HG03565 (cell line): ENCODE measurements at regions not wholly inside any gene's neighbourhood (a gene's known extent, or its start where the extent isn't known, plus 50 kb on each side); places are given as distances from the start of the nearest gene placed in this dataset.

Experiments
- ATAC-seq: cut with Tn5 transposase; IDR thresholded peaks from one replicate; pipeline ENCODE4 v1.9.1; 2021; ENCODE audit warnings: mild to moderate bottlenecking, moderate library complexity; ENCODE audit not compliant: unreplicated experiment

DNA sequence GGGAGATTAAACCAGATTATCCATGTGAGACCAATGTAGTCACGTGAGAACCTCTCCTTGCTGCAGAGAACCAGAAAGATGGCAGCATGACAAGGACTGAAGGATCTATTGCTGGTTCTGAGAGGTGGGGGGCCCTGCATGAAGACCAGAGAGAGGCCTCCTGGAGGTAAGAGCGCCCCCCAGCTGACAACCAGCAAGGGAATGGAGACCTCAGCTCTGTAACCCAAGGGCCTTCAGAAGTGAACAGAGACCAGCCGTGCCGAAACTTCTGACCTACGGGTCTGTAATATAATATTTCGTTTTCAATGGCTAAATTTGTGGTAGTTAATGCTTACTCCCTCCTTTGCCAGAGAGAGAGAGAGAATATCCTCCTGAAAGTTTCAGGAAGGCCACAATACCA, 524.1 kb upstream of the TBX3 start:
- ATAC-seq, result no peak

- no peak for ATAC-seq
Measured at GRCh38 chr12:115207216-115207915, 523.4 kb upstream of the TBX3 start.

DNA sequence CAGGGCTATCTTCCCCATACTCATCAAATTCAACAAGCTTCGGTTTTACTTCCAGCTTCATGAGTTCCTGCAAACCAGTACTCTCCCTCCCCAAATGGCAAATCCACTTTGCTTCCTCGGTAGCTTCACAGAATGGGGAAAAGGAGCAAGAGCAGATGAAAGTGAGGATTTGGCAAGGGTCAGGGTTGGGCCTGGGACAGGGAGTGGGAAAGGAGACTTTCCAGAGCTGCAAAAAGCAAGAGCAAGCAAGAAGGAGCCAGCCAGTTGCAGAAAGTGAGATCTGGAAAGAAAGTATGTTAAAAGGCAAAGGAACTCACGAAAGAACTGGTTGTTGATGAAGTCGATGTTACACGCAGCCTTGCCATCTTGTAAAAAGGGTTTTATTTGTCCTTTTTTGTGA, 522.8 kb upstream of the TBX3 start:
- ATAC-seq, result no peak

GRCh38 chr12:115205755-115206308, 521.9 kb upstream of the TBX3 start:
- ATAC-seq, result no peak

DNA sequence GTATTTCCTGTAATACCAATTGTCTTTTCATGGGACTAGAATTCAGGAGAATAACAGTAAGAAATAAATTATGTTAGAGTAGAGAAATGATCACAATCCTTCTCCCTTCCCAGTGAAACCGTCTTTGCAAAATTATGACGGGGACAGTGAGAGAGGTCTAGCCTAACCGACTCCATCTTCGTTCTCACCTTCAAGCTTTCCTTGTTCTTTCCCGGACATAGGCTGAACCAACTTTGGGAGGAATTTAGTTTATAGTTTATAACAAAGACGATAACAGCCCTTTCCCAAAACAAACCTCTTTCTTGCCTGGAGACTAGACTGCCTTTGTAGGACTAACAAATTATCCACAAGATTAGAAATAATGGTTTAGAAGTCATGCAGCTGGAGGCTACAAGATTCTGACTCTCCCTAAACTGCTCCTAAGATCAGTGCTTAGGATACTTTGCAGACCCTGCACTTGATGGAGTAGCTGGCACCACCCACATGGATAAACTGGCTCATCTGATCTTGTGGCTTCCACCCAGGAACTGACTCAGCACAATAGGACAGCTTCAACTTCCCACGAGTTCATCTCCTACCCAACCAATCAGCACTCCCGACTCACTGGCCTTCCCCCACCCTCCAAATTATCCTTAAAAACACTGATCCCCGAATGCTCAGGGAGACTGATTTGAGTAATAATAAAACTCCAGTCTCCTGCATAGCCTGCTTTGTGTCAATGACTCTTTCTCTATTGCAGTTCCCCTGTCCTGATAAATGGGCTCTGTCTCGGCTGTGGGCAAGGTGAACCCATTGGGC, 521.2 kb upstream of the TBX3 start:
- ATAC-seq, result no peak

GRCh38 chr12:115203701-115204100, 519.7 kb upstream of the TBX3 start:
- ATAC-seq, result no peak

- ATAC-seq, result no peak
Measured at GRCh38 chr12:115201966-115202365, 518.0 kb upstream of the TBX3 start.

DNA sequence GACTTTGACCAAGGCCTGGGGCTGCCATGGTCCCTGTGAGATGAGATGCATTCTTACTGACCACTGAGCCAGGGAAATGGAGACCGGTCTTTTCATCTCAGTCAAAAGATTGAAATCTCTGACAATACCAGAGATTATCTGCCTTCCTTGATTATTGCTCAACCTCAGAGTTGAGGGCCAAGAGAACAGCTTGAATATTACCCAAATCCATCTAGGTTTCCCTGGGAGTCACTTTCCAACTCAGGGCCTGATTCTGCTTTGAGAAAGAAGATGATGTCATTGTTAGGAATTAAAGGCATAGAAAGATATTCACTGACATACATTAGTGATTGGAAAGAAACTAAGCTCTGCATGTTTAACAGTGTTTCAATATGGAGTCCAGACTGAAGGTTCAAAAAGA, 515.9 kb upstream of the TBX3 start:
- no peak for ATAC-seq

GRCh38 chr12:115194857-115195256, 510.9 kb upstream of the TBX3 start:
- no peak for ATAC-seq

GRCh38 chr12:115194448-115194847, 510.5 kb upstream of the TBX3 start:
- ATAC-seq, result no peak

DNA sequence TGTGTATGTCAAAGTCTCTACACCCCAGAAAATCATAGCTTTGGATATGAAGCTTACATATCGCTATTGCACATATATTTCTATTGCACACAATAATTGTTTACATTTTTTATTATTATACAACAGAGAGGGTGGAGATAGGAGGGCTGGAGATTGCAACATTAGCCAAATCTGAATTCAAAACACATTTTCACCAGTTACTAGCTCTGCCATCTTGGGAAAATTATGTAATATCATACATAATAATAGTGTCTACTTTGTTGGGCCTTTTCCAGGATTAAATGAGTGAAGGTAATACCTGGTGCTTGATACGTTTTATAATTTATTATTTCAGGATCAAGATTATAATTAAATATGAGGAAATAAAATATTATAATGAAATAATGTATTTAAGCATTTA, 507.4 kb upstream of the TBX3 start:
- no peak for ATAC-seq

DNA sequence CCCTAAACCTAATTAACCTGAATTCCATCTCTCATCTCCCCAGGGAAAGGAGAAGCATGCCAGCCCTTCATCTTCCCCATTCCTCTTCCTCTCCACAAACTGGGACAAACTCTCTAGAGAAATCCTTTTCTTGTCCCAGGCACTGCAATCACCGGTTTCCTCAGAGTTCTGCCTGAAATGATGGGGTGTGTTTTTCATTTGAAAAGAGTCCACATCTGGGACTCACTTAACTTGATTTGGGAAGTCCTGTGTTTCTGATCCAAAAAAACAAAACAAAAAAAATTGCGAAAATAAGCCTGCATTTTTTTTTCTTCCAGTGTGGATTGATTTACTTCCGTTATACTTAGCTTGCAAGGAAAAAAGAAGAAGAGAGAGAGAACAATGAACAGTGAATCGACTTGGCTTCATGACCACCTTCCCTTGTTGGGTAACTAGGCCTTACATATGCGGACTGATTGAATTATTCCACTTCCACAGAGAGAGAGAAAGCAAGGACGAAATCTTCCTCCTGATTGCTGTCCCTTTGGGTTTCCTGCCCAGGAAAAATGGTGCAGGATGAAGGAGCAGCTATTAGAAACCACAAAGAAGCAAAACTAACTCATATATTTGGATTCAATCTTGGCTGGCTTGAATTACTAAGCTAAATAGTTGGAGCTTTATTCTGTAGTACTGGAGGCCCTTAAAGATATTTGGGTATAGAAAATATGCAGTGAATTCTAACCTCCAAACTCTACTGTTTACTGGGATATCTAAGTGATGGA, 506.2 kb upstream of the TBX3 start:
- ATAC-seq, result no peak

GRCh38 chr12:115185506-115185905, 501.5 kb upstream of the TBX3 start:
- ATAC-seq, result no peak

- no peak for ATAC-seq
Measured at GRCh38 chr12:115183752-115184151, 499.8 kb upstream of the TBX3 start.

DNA sequence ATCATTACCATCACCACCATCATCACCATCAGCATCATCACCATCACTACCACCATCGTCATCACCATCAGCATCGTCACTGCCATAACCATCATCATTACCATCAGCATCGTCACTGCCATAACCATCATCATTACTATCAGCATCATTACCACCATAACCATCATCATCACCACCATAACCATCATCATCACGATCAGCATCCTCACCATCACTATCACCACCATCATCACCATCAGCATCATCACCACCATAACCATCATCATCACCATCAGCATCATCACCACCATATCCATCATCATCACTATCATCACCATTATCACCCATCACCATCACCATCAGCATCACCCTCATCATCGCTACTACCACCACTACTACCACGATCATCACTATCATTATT, 493.9 kb upstream of the TBX3 start:
- no peak for ATAC-seq

DNA sequence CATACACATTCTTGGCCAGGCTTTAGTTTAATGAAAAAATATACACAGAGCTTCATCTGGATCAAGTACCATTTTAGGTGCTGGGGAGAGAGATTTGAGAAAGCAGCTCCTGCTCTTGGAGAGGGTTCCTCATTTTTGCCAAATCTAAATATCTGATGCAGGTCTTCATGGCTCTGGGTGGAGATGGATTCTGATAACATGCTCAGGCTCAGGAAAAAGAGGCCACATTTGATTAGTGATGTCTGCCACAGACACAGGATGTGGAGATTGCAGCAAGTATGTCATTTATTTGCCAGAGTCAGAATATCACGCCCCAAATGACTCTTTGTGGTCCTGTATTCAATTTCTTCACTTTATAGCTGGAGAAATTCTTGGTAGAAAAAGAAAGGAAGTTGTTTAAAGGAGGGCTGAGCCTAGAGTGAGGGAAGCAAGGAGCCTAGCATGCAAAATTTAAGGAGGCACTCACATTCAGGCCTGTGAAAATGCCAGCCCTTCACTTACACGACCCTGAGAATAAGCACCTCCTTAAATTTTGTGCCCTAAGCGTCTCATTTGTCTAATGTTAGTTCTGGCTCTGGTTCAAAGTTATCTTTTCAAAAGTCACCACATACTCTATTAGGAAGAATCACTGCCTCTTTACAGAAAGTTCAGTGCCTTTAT, 492.9 kb upstream of the TBX3 start:
- ATAC-seq, result no peak

- ATAC-seq, result no peak
Measured at GRCh38 chr12:115174920-115175319, 490.9 kb upstream of the TBX3 start.

DNA sequence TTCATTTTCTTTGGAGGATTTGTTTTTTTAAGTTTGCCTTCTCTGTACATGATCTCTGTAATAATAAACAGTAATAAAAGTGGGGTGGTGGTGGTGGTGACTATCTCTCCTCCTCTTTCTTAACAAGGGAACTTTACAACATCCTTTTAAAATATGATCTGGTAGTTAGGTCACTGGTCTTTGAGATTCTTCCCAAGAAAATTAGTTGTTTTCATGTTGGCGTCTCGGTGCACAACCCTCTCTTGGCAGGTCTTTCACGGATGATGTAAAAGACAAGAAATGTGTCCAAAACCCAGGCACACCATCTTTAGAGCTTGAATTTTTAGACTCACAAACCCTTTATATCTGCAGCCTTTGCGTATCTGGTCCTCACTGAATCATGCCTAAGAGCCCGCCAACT, 488.5 kb upstream of the TBX3 start:
- no peak for ATAC-seq

- no peak for ATAC-seq
Measured at GRCh38 chr12:115169981-115170380, 486.0 kb upstream of the TBX3 start.

- no peak for ATAC-seq
Measured at GRCh38 chr12:115166698-115167315, 482.8 kb upstream of the TBX3 start.

DNA sequence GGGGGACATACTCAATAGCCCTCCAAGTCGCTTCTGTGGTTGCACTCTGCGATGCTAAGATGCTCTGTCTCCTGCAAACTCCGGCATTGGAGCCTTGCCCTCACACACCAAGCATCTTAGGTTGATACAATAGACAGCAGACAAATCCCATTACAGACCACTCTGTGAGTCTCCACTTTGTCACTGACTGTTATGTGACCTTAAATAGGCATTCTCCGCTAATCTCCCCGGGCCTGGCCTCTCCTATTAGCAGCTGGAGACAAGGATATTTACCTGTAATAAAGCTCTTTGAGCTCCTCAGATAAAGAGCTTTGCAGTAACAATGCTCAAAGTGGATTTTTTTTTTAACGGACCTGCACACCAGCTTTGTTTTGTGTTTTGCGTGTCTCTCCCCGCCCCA, 479.7 kb upstream of the TBX3 start:
- no peak for ATAC-seq
